ENCODE measurements at regions not wholly inside any gene's neighbourhood (a gene's known extent, or its start where the extent isn't known, plus 50 kb on each side); places are given as distances from the start of the nearest gene placed in this dataset.

DNA sequence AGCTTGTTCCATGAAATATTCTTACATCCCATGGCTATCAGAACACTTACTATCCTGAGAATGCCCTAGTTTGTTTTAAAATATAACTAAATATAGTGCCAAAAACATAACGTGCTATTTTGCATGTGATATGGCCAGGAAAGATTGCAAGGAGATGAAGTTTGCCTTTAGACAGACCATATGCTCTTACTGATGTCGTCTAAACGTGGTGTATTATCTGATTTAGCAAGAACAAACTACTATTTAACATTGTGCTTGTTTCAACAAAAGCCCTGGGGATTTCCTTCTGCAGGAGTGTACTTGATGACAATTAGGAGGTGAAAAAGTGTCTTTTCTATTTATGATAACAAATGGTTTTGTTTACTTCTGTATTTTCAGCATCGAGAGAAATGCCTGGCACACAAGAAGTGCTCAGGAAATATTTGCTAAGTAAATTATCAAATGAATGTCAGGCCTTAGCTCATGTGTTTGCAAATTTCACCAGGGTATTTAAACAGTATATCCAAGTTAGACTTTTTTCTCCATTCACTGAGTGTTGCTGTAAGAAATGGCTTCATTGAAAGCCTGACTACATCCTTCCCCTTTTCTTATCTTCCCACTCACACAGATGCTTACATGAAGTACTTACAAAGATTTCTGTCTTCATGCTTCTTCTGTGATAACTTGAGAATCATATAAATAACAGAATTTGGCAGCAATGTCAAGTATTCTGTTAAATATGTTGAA lies 1033.6 kb downstream of the CDH8 start:
- TF ChIP-seq, protein P1, sequence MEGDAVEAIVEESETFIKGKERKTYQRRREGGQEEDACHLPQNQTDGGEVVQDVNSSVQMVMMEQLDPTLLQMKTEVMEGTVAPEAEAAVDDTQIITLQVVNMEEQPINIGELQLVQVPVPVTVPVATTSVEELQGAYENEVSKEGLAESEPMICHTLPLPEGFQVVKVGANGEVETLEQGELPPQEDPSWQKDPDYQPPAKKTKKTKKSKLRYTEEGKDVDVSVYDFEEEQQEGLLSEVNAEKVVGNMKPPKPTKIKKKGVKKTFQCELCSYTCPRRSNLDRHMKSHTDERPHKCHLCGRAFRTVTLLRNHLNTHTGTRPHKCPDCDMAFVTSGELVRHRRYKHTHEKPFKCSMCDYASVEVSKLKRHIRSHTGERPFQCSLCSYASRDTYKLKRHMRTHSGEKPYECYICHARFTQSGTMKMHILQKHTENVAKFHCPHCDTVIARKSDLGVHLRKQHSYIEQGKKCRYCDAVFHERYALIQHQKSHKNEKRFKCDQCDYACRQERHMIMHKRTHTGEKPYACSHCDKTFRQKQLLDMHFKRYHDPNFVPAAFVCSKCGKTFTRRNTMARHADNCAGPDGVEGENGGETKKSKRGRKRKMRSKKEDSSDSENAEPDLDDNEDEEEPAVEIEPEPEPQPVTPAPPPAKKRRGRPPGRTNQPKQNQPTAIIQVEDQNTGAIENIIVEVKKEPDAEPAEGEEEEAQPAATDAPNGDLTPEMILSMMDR (conservative IDR thresholded peaks at IDR 0.05 in 1 of 2, IDR thresholded peaks at IDR 0.05 in 1 of 2; ENCODE audit: extremely low read depth in 1 of 2, insufficient read depth in 1 of 2, low read depth in 1 of 2, low read length in 2 of 2) = no peak
- no peak for TF ChIP-seq EZH2 (IDR thresholded peaks at IDR 0.05; ENCODE audit: borderline replicate concordance, low read length)
